Heart left ventricle (tissue), 13 donors: ENCODE measurements at regions not wholly inside any gene's neighbourhood (a gene's known extent, or its start where the extent isn't known, plus 50 kb on each side); places are given as distances from the start of the nearest gene placed in this dataset.

Experiments used
- CTCF ChIP-seq, 12 donors: fragments of 200-600 bp; sonication (generic) in 4 of 12; IDR thresholded peaks; one replicate each; pipeline versions ENCODE4 v1.5.0 to v1.8.0; 2018 to 2022; ENCODE audit warnings: antibody characterized with exemption in 12 of 12, mild to moderate bottlenecking in 5 of 12
- POLR2A ChIP-seq, 2 donors: fragments of 450-650 bp; IDR thresholded peaks; one replicate each; pipeline ENCODE4 v1.6.1; 2017; ENCODE audit warnings: antibody characterized with exemption in 2 of 2, mild to moderate bottlenecking in 2 of 2, moderate library complexity in 2 of 2
- donor health status: ischemic (EF 13 %, LVEDD 7.1; RV severe dilation, severe dysfunction).
- donor health status: DM: no; HTN: yes; CAD: no.
- donor health status: DM: no; HTN: no; CAD: no.
- donor health status: ischemic (EF 25% LVEDD 6.9; RV normal size, moderate dysfunction).
- donor health status: ischemic (EF 25% LVEDD 5.7; RV mildly dilated, moderate dysfunction).
- donor health status: ischemic (EF 35%, LVEDD 5.7; RV mildly dilated, moderate dysfunction).
- donor health status: nonischemic (EF 11% LVEDD 7.7; RV severe dilation, severe dysfunction).
- donor health status: DM: yes; HTN: yes; CAD: no.
- donor health status: PGD.
- donor health status: ischemic (EF 29% LVEDD 5.4; RV normal size, mild dysfunction).
- donor health status: nonischemic (EF 23%, LVEDD 6.1; RV moderate dilation, normal function).

- TF ChIP-seq CTCF (IDR thresholded peaks at IDR 0.05), result no peak
- no peak for TF ChIP-seq POLR2A (IDR thresholded peaks at IDR 0.05)
These were observed 1044.6 kb downstream of the VRK1 start for GRCh38 chr14:97841762-97842161.
